HG03103 (cell line): ENCODE measurements at regions not wholly inside any gene's neighbourhood (a gene's known extent, or its start where the extent isn't known, plus 50 kb on each side); places are given as distances from the start of the nearest gene placed in this dataset.

ENCODE experiments used
- ATAC-seq: cut with Tn5 transposase; IDR thresholded peaks from one replicate; pipeline ENCODE4 v1.9.1; 2021; ENCODE audit warnings: low read depth; ENCODE audit not compliant: unreplicated experiment

GRCh38 chr7:21198921-21199320, 229.0 kb upstream of the SP4 start:
- no peak for ATAC-seq

GRCh38 chr7:21200503-21200902, 227.4 kb upstream of the SP4 start:
- ATAC-seq, result no peak

GRCh38 chr7:21214657-21215056, 213.2 kb upstream of the SP4 start:
- ATAC-seq, result no peak

GRCh38 chr7:21215307-21215706, 212.6 kb upstream of the SP4 start:
- no peak for ATAC-seq

- ATAC-seq, result no peak
Measured at GRCh38 chr7:21217365-21217764, 210.5 kb upstream of the SP4 start.

- ATAC-seq, result no peak
Measured at GRCh38 chr7:21218155-21218554, 209.7 kb upstream of the SP4 start.

GRCh38 chr7:21221130-21221529, 206.8 kb upstream of the SP4 start:
- ATAC-seq, result no peak

- no peak for ATAC-seq
Measured at GRCh38 chr7:21238400-21239116, 189.3 kb upstream of the SP4 start.

- no peak for ATAC-seq
Measured at GRCh38 chr7:21243265-21243664, 184.6 kb upstream of the SP4 start.

GRCh38 chr7:21251151-21251800, 176.6 kb upstream of the SP4 start:
- ATAC-seq, result no peak

- ATAC-seq, result no peak
Measured at GRCh38 chr7:21253740-21254687, 173.9 kb upstream of the SP4 start.

GRCh38 chr7:21256310-21256877, 171.5 kb upstream of the SP4 start:
- no peak for ATAC-seq

- ATAC-seq, result no peak
Measured at GRCh38 chr7:21260939-21261338, 166.9 kb upstream of the SP4 start.

- peak; percentile 75 for ATAC-seq
Measured at GRCh38 chr7:21261627-21262594, 166.0 kb upstream of the SP4 start.

- ATAC-seq, result no peak
Measured at GRCh38 chr7:21269021-21269420, 158.9 kb upstream of the SP4 start.

GRCh38 chr7:21276471-21277035, 151.3 kb upstream of the SP4 start:
- ATAC-seq, result no peak

GRCh38 chr7:21278944-21279343, 148.9 kb upstream of the SP4 start:
- no peak for ATAC-seq

GRCh38 chr7:21281193-21281592, 146.7 kb upstream of the SP4 start:
- no peak for ATAC-seq

- no peak for ATAC-seq
Measured at GRCh38 chr7:21293771-21294170, 134.1 kb upstream of the SP4 start.
